ENCODE measurements at regions not wholly inside any gene's neighbourhood (a gene's known extent, or its start where the extent isn't known, plus 50 kb on each side); places are given as distances from the start of the nearest gene placed in this dataset.

DNA sequence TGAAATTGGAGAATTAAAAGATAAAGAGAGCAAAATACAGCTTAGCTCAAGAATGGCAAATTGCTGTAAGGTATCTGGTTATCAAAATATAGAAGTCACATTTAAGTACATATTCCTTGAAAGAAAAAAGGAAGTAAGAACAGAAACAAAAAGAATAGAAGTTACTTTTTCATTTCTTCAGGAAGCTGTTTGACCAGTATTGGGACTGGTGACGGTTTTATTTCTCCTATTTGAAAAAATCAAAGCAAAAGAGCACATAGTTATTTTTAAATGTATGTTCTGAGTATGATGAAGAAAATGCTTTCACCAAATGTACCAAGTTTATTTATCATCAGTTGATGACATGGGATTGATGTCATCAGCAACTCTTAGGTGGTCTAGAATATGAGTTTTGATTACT is 83.1 kb upstream of the OXGR1 start:
- Histone ChIP-seq H3K4me1 (ENCODE audit: control insufficient read depth in 2 of 2, insufficient read depth in 2 of 2, low read length in 1 of 2) (no peaks in the 10 kb centered on the region), H3K36me3 (ENCODE audit: control insufficient read depth in 2 of 2, insufficient read depth in 2 of 2, low read length in 1 of 2) (no peaks in the 10 kb centered on the region), H3K27me3 (ENCODE audit: control insufficient read depth in 1 of 2, insufficient read depth in 2 of 2, low read length in 2 of 2) (no peaks in the 10 kb centered on the region), H3K9me3 (ENCODE audit: control insufficient read depth in 2 of 2, insufficient read depth in 1 of 2, low read depth in 1 of 2, low read length in 1 of 2) (no peaks in the 10 kb centered on the region), H3K27ac (ENCODE audit: low read depth in 2 of 2, low read length in 1 of 2) (no peak overlapping the region), H3K4me3 (ENCODE audit: low read depth in 1 of 2, low read length in 2 of 2) (no peak overlapping the region)
- WGBS, 2 donors, result 55 to 60% methylated on average over 1 of the region's 1 CpG

DNA sequence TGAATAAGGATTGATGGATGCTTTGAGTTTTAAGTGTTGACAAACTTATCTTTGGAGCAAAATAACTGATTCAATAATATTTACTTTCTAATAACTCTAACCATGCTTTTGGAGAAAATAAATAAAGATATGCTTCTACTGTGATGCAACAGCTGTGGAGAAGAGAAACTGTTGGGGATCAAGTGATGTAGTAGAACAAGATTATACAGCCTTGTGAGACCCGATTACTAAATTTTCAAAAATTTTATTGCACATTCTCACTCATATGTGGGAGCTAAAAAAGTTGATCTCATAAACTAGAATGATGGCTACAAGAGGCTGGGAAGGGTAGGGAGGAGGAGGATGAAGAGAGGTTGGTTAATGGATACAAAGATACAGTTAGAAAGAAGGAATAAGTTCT is 85.5 kb upstream of the OXGR1 start:
- no peaks in the 10 kb centered on the region for H3K9me3 ChIP-seq (ENCODE audit: control insufficient read depth in 2 of 2, insufficient read depth in 1 of 2, low read depth in 1 of 2, low read length in 1 of 2)
- 80% methylated on average over 1 of the region's 1 CpG for WGBS, 2 donors
- no peaks in the 10 kb centered on the region for H3K27me3 ChIP-seq (ENCODE audit: control insufficient read depth in 1 of 2, insufficient read depth in 2 of 2, low read length in 2 of 2)
- no peaks in the 10 kb centered on the region for H3K36me3 ChIP-seq (ENCODE audit: control insufficient read depth in 2 of 2, insufficient read depth in 2 of 2, low read length in 1 of 2)
- H3K4me3 ChIP-seq (ENCODE audit: low read depth in 1 of 2, low read length in 2 of 2), result no peak overlapping the region
- H3K27ac ChIP-seq (ENCODE audit: low read depth in 2 of 2, low read length in 1 of 2), result no peak overlapping the region
- no peaks in the 10 kb centered on the region for H3K4me1 ChIP-seq (ENCODE audit: control insufficient read depth in 2 of 2, insufficient read depth in 2 of 2, low read length in 1 of 2)

DNA sequence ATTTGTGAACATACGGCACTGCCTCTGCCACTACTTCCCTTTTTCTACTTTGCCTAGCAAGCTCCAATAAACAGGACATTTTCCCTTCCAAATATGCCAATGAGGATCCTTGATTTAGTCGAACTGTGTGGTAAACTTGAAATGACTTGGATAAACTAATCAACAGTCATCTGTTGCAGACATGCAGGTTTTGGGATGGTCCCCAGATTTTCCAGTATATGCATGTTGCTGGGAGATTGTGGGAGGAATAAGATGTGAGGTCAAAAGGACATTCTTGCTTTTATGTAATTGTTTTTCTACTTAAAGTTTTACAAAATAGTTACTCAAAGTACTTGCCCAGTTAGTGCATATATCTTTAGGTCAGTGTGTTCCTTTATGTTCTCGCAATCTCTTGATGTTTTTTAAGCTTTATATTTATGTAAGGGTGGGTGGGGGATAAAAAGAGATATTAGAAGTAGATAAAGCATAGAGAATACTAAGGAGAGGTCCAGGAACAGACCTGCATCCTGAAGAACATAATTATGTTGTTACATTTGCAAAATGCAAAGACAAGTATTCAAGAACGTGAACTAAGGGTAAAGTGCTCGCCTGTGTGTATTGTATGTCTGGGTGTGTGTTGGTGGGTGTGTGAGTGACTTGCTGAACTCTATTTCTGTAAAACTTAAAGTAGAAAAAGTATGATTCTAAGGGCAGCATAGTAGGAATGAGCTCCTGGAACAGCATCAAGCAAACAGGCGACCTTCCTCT is 88.4 kb upstream of the OXGR1 start:
- Histone ChIP-seq H3K27ac (ENCODE audit: low read depth in 2 of 2, low read length in 1 of 2) (no peak overlapping the region), H3K9me3 (ENCODE audit: control insufficient read depth in 2 of 2, insufficient read depth in 1 of 2, low read depth in 1 of 2, low read length in 1 of 2) (no peaks in the 10 kb centered on the region), H3K27me3 (ENCODE audit: control insufficient read depth in 1 of 2, insufficient read depth in 2 of 2, low read length in 2 of 2) (no peaks in the 10 kb centered on the region), H3K4me1 (ENCODE audit: control insufficient read depth in 2 of 2, insufficient read depth in 2 of 2, low read length in 1 of 2) (no peaks in the 10 kb centered on the region), H3K36me3 (ENCODE audit: control insufficient read depth in 2 of 2, insufficient read depth in 2 of 2, low read length in 1 of 2) (no peaks in the 10 kb centered on the region), H3K4me3 (ENCODE audit: low read depth in 1 of 2, low read length in 2 of 2) (no peak overlapping the region)
- WGBS, 2 donors, result 78 to 85% methylated on average over 6 of the region's 6 CpGs

DNA sequence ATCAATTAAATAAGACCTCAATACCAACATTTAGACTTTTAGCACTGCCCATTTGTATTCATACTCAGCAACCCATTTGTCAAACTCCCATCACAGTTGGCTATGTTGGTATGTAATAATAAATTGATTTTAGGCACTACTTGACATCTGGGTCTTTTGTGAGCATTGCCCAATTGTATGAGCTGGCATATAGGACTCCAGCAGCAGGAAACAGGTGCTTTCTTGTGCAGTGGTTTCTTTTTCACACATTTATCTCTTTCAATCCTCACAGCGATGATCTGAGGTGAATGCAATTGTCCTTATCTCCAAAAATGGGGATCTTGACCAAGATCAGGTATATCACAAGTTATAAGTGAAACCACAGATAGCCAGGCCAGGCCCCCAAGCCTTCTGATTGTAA is 96.9 kb upstream of the OXGR1 start:
- no peak overlapping the region for H3K4me3 ChIP-seq (ENCODE audit: low read depth in 1 of 2, low read length in 2 of 2)
- H3K9me3 ChIP-seq (ENCODE audit: control insufficient read depth in 2 of 2, insufficient read depth in 1 of 2, low read depth in 1 of 2, low read length in 1 of 2), result no peaks in the 10 kb centered on the region
- no peaks in the 10 kb centered on the region for H3K36me3 ChIP-seq (ENCODE audit: control insufficient read depth in 2 of 2, insufficient read depth in 2 of 2, low read length in 1 of 2)
- 62 to 65% methylated on average over 1 of the region's 1 CpG for WGBS, 2 donors
- no peak overlapping the region for H3K27ac ChIP-seq (ENCODE audit: low read depth in 2 of 2, low read length in 1 of 2)
- H3K4me1 ChIP-seq (ENCODE audit: control insufficient read depth in 2 of 2, insufficient read depth in 2 of 2, low read length in 1 of 2), result no peaks in the 10 kb centered on the region
- no peaks in the 10 kb centered on the region for H3K27me3 ChIP-seq (ENCODE audit: control insufficient read depth in 1 of 2, insufficient read depth in 2 of 2, low read length in 2 of 2)

DNA sequence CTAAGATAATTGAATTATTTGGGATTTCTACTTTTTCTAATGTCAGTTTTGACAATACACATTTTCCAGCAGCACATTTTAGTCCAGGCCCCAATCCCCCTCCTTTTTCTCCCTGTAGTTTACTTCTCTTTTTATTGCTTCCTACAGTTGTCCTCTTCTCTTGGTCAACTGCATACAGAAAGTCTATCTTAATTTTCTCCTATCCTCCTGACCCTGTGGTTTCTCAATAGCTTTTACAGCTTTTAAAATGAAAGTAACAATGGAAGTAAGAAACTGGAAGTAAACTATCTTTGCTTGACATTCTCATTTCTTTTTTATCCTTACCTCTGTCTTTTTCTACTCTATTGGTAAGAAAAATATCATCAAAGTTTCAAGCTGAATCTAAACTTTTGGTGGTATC is 106.5 kb upstream of the OXGR1 start:
- Histone ChIP-seq H3K27me3 (ENCODE audit: control insufficient read depth in 1 of 2, insufficient read depth in 2 of 2, low read length in 2 of 2) (no peaks in the 10 kb centered on the region), H3K36me3 (ENCODE audit: control insufficient read depth in 2 of 2, insufficient read depth in 2 of 2, low read length in 1 of 2) (no peaks in the 10 kb centered on the region), H3K4me3 (ENCODE audit: low read depth in 1 of 2, low read length in 2 of 2) (no peak overlapping the region), H3K9me3 (ENCODE audit: control insufficient read depth in 2 of 2, insufficient read depth in 1 of 2, low read depth in 1 of 2, low read length in 1 of 2) (no peaks in the 10 kb centered on the region), H3K27ac (ENCODE audit: low read depth in 2 of 2, low read length in 1 of 2) (no peak overlapping the region), H3K4me1 (ENCODE audit: control insufficient read depth in 2 of 2, insufficient read depth in 2 of 2, low read length in 1 of 2) (no peaks in the 10 kb centered on the region)

DNA sequence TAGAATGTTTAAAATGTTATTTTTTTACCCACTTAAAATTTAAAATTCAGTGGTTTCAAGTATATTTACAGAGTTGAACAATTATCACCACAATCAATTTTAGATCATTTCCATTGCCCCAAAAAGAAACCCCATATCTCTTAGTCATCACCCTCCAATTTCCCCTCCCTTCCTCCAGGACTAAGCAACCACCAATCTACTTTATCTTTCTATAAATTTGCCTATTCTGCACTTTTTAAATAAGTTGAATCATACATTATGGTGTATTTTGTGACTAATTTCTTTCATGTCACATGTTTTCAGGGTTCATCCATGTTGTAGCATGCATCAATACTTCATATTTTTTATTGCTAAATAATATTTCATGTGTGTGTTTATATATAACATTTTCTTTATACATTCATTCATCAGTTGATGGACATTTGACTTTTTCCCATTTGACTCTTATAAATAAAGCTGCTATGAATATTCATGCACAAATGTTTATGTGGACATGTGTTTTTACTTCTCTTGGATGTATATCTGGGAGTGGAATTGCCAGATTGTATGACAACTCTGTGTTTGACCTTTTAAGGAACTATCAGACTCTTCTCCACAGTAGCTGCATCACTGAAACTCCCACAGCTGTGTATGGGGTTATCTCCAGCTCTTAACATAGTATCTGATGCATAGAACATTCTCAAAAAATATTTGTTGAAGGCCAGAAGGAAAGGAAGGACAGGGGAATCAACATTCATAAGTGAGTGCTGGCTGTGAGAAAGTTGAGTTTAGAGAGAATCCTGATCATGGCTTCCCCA is 107.8 kb upstream of the OXGR1 start:
- Histone ChIP-seq H3K9me3 (ENCODE audit: control insufficient read depth in 2 of 2, insufficient read depth in 1 of 2, low read depth in 1 of 2, low read length in 1 of 2) (no peaks in the 10 kb centered on the region), H3K4me1 (ENCODE audit: control insufficient read depth in 2 of 2, insufficient read depth in 2 of 2, low read length in 1 of 2) (no peaks in the 10 kb centered on the region), H3K27me3 (ENCODE audit: control insufficient read depth in 1 of 2, insufficient read depth in 2 of 2, low read length in 2 of 2) (no peaks in the 10 kb centered on the region), H3K36me3 (ENCODE audit: control insufficient read depth in 2 of 2, insufficient read depth in 2 of 2, low read length in 1 of 2) (no peaks in the 10 kb centered on the region), H3K4me3 (ENCODE audit: low read depth in 1 of 2, low read length in 2 of 2) (no peak overlapping the region), H3K27ac (ENCODE audit: low read depth in 2 of 2, low read length in 1 of 2) (no peak overlapping the region)

DNA sequence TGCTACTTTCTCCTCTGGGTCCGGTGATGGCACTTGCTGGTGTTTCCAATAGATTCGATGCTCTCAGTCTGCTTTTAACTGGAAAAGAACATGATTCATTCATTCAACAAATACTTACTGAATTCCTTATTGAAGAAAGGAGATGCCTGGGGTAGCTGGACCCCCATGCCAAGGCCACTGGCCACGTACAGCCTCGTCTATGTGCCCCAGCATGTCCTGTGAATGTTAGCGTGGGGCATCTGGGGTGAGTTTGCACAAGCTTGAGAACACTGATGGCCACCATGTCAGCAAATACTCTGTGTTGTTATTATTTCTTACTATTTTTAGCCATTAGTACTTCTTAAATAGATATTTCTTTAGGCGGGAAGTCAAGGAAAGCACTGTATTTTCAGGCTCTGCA is 112.0 kb upstream of the OXGR1 start:
- H3K4me3 ChIP-seq (ENCODE audit: low read depth in 1 of 2, low read length in 2 of 2), result no peak overlapping the region
- no peaks in the 10 kb centered on the region for H3K9me3 ChIP-seq (ENCODE audit: control insufficient read depth in 2 of 2, insufficient read depth in 1 of 2, low read depth in 1 of 2, low read length in 1 of 2)
- 78 to 79% methylated on average over 6 of the region's 6 CpGs for WGBS, 2 donors

DNA sequence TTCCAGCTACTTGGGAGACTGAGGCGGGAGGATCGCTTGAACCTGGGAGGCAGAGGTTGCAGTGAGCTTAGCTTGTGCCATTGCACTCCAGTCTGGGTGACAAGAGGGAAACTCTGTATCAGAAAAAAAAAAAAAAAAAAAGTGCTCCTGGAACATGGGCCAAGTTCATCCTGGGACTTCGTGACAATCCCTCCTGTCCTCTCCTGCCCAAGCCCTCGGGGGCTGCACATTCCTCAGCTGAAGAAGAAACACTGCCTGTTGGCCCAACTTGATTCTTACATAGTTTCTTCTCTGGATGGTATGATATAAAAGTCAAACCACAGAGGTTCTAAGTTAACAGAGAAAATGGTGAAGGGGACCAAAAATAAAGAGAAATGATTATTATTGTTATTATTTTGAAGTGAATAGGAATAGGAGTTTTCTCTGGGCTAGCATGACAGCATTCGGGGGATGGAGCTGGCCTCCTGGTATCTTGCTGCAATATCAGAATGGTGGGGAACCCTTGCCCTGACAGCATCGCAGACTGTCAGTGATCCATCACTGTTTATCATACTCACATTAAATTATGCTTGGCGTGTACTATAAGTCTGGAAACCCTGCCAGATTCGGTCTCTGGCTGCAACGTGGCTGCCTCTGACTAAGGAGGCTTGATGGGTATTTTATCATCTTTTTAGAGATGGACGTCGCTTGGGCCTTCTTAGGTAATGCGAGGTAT is 113.7 kb upstream of the OXGR1 start:
- WGBS, 2 donors, result 55 to 64% methylated on average over 12 of the region's 12 CpGs
- Histone ChIP-seq H3K27ac (ENCODE audit: low read depth in 2 of 2, low read length in 1 of 2) (no peak overlapping the region), H3K9me3 (ENCODE audit: control insufficient read depth in 2 of 2, insufficient read depth in 1 of 2, low read depth in 1 of 2, low read length in 1 of 2) (no peaks in the 10 kb centered on the region), H3K36me3 (ENCODE audit: control insufficient read depth in 2 of 2, insufficient read depth in 2 of 2, low read length in 1 of 2) (no peaks in the 10 kb centered on the region), H3K4me3 (ENCODE audit: low read depth in 1 of 2, low read length in 2 of 2) (no peak overlapping the region), H3K27me3 (ENCODE audit: control insufficient read depth in 1 of 2, insufficient read depth in 2 of 2, low read length in 2 of 2) (no peaks in the 10 kb centered on the region), H3K4me1 (ENCODE audit: control insufficient read depth in 2 of 2, insufficient read depth in 2 of 2, low read length in 1 of 2) (no peaks in the 10 kb centered on the region)

More for the DNA sequence above, 112.0 kb upstream of the OXGR1 start:
- Histone ChIP-seq H3K27ac (ENCODE audit: low read depth in 2 of 2, low read length in 1 of 2) (no peak overlapping the region), H3K4me1 (ENCODE audit: control insufficient read depth in 2 of 2, insufficient read depth in 2 of 2, low read length in 1 of 2) (no peaks in the 10 kb centered on the region), H3K36me3 (ENCODE audit: control insufficient read depth in 2 of 2, insufficient read depth in 2 of 2, low read length in 1 of 2) (no peaks in the 10 kb centered on the region), H3K27me3 (ENCODE audit: control insufficient read depth in 1 of 2, insufficient read depth in 2 of 2, low read length in 2 of 2) (no peaks in the 10 kb centered on the region)

DNA sequence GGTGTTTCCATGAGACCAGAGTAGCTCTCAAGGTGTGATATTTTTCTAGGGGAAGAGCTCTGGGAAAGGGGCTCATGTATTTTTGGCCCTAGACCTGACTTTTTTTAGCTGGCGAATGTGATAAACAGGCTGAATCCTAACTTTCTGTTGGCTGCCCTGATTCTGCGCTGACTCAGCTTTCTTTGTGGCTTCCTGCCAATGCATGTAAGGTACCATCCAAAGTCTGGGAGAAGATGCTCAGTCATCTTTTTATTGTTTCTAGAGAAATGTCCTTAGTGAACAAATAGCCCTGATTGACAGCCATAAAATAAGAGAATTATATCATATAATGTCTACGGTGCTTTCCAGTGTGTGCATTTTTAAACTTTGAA is 113.6 kb upstream of the MBNL2 start:
- 48 to 62% methylated on average over 3 of the region's 3 CpGs for WGBS, 2 donors
- Histone ChIP-seq H3K27me3 (ENCODE audit: control insufficient read depth in 1 of 2, insufficient read depth in 2 of 2, low read length in 2 of 2) (no peaks in the 10 kb centered on the region), H3K4me1 (ENCODE audit: control insufficient read depth in 2 of 2, insufficient read depth in 2 of 2, low read length in 1 of 2) (no peaks in the 10 kb centered on the region), H3K4me3 (ENCODE audit: low read depth in 1 of 2, low read length in 2 of 2) (no peak overlapping the region), H3K9me3 (ENCODE audit: control insufficient read depth in 2 of 2, insufficient read depth in 1 of 2, low read depth in 1 of 2, low read length in 1 of 2) (no peaks in the 10 kb centered on the region), H3K36me3 (ENCODE audit: control insufficient read depth in 2 of 2, insufficient read depth in 2 of 2, low read length in 1 of 2) (no peaks in the 10 kb centered on the region), H3K27ac (ENCODE audit: low read depth in 2 of 2, low read length in 1 of 2) (no peak overlapping the region)
